NCI-H2081 treated with DMSO at 0.1 percent for 48 hours (cell line): ENCODE measurements at regions not wholly inside any gene's neighbourhood (a gene's known extent, or its start where the extent isn't known, plus 50 kb on each side); places are given as distances from the start of the nearest gene placed in this dataset.

Source experiments
- DNase-seq: peaks from one replicate; lab custom pipeline; 2025; lab: John Stamatoyannopoulos, UW

DNA sequence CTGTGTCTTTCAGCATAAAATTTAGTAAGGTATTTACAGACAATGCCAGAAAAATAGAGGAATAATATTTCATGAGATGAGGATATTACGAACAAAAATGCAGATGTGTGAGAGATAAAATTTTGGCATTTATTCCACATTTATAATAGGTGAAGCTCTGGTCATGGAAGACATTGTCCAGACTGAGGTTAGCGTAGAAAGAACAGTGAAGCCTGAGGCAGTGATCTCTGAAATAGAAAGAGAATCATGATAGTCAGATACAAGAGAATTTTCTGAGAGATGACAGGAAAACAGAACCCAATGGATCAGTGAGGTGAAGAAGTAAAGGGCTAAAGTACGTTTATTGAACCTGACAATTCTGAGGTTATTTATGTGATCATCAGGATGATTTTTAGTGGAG, 1155.9 kb upstream of the GJE1 start:
- DNase-seq: no peak

DNA sequence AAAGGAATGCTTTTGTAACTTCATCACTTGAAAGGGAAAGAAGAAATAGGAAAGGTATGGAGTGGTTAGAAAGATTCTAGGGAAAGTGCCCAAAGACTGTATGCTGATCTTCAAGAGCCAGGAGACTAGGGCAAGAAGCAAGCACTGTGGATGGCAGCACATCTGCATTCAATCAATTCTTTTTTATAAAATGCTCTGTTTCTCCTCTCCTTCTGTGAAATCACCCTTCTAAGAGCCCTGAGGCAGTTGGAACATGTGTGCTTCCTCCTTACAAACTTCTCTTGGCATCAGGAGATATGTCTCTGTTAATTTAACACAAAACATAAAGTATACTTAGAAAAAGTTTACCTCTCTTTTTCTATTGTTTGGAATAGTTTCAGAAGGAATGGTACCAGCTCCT, 1162.2 kb upstream of the GJE1 start:
- DNase-seq: no peak

DNA sequence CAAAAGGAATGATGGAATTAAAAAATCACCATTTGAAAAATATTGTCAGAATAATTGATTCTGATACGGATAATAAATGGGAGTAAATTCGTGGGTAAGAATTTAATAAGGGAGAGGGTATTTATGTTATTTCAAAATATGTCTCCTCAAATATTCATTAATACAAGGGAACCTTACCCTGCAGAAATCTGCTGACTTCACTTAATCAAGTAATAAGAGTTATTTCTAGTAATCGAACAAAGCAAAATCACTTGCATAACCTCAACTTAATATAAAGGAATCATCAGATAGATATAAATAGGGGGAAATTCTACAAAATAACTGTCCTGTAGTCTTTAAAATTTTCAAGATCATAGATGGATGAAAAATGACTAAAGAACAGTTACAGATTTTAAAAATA, 1164.7 kb upstream of the GJE1 start:
- no peak for DNase-seq

DNA sequence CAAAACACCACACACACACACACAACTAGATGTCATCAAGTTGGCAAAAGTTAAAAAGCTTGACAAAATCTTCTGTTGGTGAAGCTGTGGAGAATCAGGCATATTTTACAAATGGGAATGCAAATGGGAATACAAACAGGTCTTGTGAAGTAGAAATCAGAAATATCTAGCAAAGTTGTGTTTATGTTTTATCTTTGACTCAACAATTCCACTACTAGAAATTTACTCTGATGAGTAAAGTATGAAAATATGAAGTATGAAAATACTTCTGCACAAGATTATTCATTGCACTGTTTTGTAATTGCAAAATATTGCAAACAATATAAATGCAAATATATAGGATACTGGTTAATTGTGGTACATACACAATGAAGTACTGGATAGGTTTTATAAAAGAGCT, 1166.0 kb upstream of the GJE1 start:
- no peak for DNase-seq

DNA sequence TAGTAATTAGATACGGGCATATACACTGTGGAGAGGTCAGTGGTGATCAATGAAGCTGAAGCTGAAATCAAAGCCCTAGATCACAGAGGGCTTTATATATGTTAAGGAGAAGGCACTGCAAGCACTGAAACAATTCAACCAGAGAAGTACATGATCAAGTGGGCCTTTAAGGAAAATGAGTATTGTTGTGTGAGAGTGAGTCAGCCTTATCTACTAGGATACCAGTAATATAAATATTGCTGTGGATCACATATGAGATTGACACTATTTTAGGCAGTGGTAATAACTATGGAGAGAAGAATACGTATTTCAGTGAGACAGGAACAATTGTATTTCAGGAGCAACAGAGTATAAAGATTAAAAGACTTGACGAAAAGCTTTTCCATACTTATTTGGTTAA, 1172.2 kb upstream of the GJE1 start:
- DNase-seq: no peak

DNA sequence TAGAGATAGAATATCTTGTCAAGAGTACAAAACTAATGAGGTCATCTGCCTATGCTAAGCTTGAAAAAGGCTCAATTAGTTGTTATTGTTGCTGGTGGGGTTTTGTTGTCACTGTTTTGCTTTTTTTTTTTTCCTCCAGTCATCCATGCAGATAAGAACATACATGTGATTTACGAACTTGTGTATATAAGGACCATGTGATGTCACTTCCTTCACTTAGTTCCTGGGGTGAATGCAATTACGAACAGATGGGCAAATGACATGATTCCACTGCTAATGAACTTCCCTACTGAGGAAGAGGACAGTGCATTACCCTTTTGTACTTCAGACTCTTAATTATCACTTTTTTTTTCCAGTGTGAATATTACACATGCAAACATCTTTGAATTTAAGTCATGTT, 1175.3 kb upstream of the GJE1 start:
- DNase-seq: peak; percentile 72

DNA sequence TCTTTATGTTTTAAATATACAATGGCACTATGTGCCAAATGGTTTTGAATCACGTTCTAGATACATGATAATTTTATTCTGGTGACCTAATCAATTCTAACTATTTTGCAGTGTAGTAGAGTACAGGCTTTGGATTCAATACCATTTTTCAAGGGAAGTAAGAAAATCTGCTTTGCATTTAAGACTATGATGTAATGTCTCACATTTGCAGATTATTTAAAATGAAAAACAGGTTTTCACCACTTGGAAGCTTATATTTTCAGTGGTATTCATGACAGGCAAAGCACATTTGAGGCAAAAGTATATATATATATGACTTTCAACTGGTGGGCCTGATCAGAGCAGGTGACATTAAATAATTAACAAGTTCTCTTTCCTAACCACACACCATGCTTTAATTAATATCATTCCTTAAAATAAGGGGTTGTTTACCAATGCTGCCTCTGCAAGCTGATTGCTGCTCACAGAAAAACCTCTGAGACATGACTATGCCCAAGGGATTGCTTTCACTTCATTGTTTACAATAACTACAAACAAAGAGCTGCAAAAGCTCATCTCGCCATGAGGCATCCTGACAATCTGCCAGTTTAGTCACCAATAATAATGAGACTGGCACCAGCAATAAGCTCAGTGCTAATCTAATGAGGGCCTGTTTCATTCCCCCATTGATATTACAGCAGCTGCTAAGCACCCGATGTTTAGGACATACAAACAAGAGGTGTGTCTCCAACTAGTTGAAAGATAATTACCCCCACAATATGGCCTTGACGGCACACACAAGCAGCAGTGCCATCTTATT, 1176.0 kb upstream of the GJE1 start:
- peak; percentile 63 for DNase-seq

DNA sequence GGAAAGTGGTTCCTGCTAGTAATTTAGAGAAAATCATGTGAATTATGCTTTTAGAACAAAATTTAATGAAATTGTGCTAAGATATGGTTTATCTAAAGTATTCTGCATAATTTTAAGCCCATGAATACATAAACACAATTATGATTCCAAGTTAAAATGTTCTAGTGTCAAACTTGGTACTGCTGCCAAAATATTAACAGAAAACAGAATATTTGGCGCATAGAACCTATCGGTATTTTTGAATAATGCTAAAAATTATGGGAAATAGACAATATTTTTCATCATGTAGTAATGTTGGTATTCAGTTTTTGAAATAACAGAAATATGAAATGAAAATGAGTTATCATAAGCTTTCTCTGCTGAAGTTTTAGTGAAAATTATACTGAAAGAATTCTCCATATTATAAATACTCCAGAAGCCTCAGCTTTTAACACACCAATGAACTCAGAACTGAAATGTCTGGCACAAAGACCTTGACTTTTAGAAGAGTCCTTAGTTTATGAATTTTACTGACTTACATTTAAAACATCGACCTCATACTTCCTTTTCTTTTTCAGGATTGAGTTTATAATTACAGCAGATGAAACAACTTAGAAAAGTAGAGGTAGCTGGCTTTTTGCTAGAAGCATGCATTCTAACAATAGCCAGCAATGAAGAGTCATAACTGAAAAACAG, 1192.3 kb upstream of the GJE1 start:
- no peak for DNase-seq

DNA sequence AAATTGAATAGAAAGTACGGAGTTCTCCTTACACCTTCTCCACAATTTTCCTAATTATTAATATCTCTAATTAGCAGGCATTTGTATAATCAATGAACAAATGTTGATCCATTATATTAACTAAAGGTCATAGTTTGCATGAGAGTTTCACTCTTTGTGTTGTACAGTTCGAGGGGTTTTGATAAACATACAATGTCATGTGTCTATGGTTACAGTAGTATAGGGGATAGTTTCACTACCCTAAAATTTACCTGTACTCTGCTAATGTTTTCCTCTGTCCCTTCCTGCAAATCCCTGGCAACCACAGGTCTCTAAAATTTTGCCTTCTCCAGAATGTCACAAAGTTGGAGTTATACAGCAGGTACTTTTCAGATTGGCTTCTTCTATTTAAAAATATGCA, 1199.8 kb upstream of the GJE1 start:
- DNase-seq: no peak

DNA sequence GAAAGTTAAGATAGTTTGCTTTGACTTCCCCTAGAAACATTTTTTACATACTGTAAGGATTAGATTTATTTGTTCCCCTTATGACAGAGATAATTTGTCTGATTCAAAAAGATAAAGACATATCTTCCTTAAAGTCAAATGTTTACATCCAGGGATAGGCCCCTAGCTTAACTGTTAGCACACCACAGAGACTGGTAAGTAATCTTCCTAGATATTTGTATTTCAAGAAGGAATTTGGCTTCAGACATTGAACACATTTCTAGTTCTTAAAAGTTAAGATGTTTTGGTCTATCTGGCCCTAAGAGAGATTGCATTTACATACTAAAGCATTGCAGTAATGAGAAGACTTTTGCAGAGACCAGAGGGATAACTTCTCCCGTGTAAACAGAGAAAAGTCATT, 1201.1 kb upstream of the GJE1 start:
- DNase-seq: no peak

DNA sequence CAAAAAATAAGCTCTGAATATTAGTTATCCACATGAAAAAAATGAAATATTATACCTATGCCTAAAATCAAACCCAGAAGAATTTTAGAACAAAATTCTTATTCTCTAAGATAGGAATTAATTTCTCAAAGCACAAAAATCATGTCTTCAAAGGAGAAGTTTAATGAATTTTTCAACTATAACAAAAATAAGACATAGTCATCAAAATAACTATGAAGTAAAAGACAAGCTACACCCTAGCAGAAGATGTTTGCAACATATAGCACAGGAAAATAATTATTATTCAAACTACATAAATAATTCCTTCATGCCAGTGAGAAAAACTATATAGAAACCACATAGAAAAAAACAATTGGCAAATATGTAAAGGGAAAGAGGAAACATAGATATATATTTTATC, 1203.6 kb upstream of the GJE1 start:
- DNase-seq: no peak

DNA sequence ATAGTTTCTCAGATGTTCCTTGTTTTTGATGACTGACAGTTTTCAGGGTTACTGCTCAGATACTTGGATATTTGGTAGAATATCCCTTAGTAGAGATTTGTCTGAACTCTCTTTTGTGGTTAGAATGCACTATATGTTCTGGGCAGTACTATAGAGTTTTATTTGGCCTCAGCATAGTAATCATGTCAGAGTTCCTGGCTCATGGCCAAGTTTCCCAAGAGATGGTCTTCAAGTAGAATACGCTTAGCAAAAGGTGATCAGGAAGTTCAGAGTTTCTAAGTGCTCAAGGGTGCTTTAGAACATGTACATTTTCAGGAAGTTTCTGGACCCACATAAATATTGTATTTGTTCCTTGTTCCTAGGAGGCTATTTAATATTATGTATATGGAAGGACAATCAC, 1209.7 kb upstream of the GJE1 start:
- no peak for DNase-seq

DNA sequence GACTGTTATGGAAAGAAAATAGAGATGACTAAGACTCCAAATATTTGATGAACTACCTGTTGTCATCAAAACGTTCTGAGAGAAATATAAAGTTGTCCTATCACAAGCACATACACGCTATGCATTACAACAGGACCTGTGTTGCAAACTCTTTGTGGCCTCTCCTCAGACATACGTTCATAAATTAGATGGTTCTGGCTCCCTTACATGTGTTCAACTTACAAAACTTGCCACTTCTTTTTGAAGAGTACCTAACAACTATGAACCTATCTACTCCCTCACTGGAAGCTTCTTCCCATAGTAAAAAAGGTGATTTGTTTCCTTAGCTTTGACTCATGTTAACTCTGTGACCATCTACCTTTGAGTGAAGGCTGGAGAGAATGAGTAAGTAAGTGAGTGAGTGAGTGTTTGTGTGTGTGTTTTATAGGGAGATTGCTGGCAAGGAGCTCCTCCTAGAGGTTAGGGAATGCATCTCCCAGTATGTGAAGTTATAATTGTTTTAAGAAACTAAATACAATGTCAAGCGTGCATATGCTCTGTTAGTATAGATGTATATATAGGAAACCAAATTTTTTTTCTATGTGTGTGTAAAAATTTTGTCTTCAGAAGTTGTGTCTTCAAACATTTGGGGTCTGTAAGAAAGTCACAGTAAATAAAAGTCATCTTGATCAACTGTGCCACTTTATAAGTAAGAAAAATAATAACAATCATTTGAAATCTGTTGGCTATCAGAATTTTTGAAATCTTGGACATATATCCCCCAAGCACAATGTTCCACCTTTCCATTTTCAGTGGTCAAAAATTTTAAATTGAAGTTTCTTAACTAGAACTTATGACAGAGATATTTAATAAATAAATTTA, 1211.1 kb upstream of the GJE1 start:
- DNase-seq: peak; percentile 8

DNA sequence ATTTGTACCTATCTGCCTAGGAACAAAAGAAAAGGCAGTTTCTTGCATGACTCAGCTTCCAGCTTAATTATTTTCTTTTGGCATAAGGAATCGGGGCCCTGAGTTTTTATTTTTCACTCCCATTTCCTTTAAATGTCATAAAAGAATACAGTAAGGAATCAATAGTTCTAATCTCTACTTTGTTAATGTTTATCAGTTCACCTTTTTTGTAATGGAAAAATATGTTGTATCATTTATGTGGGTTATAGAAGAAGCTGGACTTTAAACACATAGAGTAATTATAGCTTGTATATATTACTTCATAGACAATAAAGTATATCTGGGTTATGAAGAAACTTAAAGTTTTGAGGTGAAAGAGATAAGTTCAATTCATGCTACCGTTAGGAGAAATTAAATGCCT, 1214.8 kb upstream of the GJE1 start:
- no peak for DNase-seq

DNA sequence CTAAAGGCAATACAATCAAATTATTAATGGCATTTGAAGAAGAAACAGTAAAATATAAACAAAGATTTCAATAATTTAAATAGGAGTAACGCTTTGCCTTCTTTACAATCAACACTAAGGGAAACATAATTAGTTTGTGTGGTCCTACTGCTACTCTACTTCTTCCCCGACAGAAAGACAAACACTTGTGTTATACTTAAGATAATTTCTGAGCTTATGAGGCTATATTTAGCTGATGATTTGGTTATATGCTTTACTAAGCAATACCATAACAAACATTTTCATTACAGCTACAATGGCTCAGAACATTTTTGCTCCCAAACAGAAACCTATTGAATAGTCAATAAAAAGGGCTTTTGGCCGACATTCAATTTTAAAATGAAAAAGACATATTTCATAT, 1217.2 kb upstream of the GJE1 start:
- DNase-seq: no peak

DNA sequence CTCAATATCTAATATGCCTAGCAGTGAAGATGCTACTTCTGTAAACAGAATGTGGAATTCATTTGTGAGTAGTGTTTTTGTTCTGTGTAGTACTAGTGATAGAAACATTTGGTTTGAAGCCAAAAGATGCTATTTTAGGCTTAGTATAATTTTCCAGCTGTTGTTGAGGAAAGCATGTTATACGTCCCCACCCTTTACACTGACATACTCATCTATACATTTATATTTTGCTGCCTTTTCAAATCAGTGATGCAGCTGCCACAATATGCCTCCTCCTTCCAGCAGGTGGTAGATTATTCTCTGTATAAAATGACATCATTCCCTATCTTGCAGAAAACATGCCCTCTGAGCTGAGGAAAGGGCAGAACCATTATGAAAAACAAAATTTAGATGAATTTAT, 1217.6 kb upstream of the GJE1 start:
- DNase-seq: peak; percentile 43

DNA sequence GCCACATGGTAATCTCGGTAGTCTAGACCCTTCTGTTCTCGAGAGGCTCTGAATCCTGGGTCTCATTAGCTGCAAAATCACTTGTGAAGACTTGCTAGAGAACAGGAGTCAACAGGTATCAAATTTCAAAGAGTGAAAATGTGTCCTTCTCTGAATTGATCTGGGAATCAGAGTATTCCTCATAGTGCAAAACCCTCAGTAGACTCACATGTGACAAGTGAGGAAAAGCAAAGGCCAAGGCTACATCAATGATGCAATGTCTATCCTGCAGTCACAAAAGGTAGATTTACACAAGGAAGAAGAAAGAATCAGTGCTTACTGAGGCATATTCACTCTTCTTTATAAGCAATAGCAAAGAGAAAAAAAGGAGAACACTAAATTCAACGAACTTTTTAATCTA, 1220.0 kb upstream of the GJE1 start:
- no peak for DNase-seq

DNA sequence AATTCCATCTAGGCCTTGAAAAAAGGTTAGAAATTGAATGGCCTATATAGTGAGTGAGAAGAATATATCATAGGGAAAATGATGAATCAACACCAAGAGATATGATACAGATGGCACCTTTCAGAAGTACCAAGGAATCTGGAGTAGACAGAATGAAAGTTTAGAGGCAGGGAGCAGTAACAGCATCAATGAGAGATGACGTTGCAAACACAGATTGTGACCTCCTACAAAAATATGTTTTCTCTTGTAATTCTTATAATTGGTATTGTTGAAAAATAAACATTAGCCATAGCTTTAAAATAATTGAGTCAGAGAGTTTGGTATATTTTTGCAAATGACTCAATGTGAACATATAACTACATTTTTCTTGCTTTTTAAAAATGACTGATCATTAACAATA, 1223.1 kb upstream of the GJE1 start:
- no peak for DNase-seq

DNA sequence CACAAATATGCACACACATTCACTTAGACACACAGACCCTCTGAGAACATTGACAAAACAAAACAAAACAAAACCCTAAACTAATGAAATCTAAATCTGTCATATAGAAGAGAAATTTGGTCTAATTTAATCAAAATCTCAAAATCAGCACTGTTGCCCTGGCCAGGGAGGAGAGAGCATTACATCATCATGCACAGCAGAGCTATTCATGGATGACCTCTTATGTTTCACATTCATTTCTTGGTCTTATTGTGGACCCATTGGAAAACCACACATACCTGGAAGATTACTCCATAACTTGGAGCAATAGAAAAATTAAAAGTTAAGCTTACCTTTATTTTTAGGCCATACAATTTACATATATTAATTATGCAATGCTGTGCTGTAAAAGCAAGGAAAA, 1223.6 kb upstream of the GJE1 start:
- DNase-seq: no peak

DNA sequence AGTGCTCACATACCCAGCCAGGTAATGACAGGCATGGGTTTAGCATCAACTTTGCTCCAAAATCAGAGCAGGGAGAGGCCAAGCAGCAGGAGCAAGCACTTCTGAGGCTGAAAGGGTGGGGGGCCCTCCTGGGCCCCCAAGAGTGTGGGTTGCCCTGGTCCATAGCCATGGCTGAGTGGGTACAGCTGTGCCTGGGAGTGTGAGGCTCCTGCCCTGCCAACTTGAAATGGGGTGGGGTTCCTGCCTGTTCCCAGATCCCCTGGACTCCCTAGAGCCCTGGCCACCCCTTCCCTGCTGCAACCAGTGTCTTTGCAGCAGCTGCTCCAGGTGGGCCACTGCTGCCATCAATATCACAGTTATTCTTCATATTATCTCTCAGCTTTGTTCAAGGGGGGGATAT, 1224.2 kb upstream of the GJE1 start:
- DNase-seq: no peak

DNA sequence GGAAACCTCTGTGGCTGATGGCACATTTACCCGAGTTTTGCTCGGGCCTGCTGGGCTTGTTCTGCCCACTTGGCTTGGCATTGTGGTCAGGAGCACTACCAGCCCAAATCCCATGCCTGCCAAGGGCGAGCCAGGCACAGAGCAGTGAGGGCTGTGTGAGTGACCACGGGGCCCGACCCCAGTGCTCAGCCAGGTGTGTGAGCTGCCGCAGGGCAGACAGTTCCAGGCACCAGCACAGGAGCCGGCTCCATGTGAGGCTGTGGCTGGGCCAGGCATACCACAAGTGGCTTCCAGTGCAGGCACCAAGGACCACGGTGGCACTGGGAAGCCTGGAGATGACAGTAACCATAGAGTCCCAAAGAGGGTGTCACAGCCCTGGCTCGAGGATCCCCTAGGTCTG, 1225.5 kb upstream of the GJE1 start:
- DNase-seq: no peak

DNA sequence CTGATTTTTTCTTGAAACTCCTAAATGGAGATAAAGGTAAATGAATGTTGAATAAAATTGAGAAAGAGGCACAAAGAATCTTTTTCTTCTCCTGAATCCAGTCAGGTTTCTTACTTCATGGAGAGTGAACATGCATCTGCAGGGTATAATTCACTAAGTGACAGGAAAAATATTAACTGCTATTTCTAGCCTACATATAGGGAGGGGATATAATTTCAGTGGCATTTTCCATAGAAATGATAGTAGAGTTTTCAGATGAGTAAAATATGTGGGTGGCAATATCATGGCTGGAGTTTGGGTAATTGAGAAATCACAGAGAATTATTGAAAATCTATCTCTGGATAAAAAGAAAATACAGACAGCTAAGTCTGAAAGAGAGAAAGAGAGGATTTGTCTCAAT, 1227.0 kb upstream of the GJE1 start:
- DNase-seq: no peak

DNA sequence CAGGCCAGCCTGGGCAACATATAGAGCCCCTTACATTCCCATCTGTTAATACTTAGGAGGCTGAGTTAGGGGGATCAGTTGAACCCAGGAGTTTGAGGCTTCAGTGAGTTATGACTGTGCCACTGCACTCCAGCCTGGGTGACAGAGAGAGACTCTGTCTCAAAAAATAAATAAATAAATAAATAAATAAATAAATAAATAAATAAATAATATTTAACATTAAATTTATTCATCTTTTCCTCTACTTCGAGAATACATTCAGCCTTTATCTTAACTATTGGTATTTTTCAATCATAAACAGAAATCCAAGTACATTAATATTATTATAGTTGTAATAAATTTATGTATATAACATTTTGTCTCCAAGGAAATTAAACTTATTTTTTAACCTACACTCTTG, 1227.7 kb upstream of the GJE1 start:
- DNase-seq: no peak
